Osteocyte (in vitro differentiated cells): ENCODE measurements at regions not wholly inside any gene's neighbourhood (a gene's known extent, or its start where the extent isn't known, plus 50 kb on each side); places are given as distances from the start of the nearest gene placed in this dataset.

Source experiments
- DNase-seq: peaks from one replicate; pipeline ENCODE4 v3.0.0; 2021; ENCODE audit warnings: mixed read lengths; ENCODE audit not compliant: unreplicated experiment; ENCODE audit errors: extremely low spot score
- H3K27ac Mint-ChIP-seq: one replicate; pipeline ENCODE4 v1.8.0; 2021; ENCODE audit warnings: mild to moderate bottlenecking, mixed read lengths; ENCODE audit not compliant: unreplicated experiment
- H3K27me3 Mint-ChIP-seq: one replicate; pipeline ENCODE4 v1.8.0; 2021; ENCODE audit warnings: mixed read lengths; ENCODE audit not compliant: unreplicated experiment
- H3K36me3 Mint-ChIP-seq: one replicate; pipeline ENCODE4 v1.8.0; 2021; ENCODE audit warnings: mixed read lengths; ENCODE audit not compliant: unreplicated experiment
- H3K4me1 Mint-ChIP-seq: one replicate; pipeline ENCODE4 v1.8.0; 2021; ENCODE audit warnings: mixed read lengths; ENCODE audit not compliant: unreplicated experiment
- H3K4me3 Mint-ChIP-seq: one replicate; pipeline ENCODE4 v1.8.0; 2021; ENCODE audit warnings: mild to moderate bottlenecking, moderate library complexity, mixed read lengths; ENCODE audit not compliant: unreplicated experiment
- H3K9me3 Mint-ChIP-seq: one replicate; pipeline ENCODE4 v1.8.0; 2021; ENCODE audit warnings: mixed read lengths; ENCODE audit not compliant: unreplicated experiment
- CTCF ChIP-seq: fragments of 200-600 bp; sonication (generic); IDR thresholded peaks from 2 replicates; pipeline ENCODE4 v1.5.0; 2021; ENCODE audit warnings: antibody characterized with exemption, mild to moderate bottlenecking, moderate library complexity

GRCh38 chr5:8892926-8893325, 652.9 kb downstream of the SEMA5A start:
- TF ChIP-seq CTCF: no peak

GRCh38 chr5:8894031-8894430, 651.8 kb downstream of the SEMA5A start:
- Mint-ChIP-seq H3K27me3 (no peaks in the 10 kb centered on the region), H3K9me3 (peaks cover 5% of the 10 kb centered on the region), H3K27ac (no peak overlapping the region), H3K4me1 (peaks cover 10% of the 10 kb centered on the region), H3K4me3 (no peak overlapping the region), H3K36me3 (peaks cover 4% of the 10 kb centered on the region)
- no peak for TF ChIP-seq CTCF
- DNase-seq: no peak

More at GRCh38 chr5:8892926-8893325, 652.9 kb downstream of the SEMA5A start:
- no peaks in the 10 kb centered on the region for H3K27me3 Mint-ChIP-seq
- peaks cover 5% of the 10 kb centered on the region for H3K9me3 Mint-ChIP-seq
- H3K4me1 Mint-ChIP-seq: peaks cover 10% of the 10 kb centered on the region
- H3K27ac Mint-ChIP-seq: no peak overlapping the region
- peaks cover 2% of the 10 kb centered on the region for H3K36me3 Mint-ChIP-seq
- H3K4me3 Mint-ChIP-seq: no peak overlapping the region
- no peak for DNase-seq

- Mint-ChIP-seq H3K9me3 (peaks cover 5% of the 10 kb centered on the region), H3K4me1 (peaks cover 10% of the 10 kb centered on the region), H3K27me3 (no peaks in the 10 kb centered on the region), H3K27ac (no peak overlapping the region), H3K36me3 (peaks cover 4% of the 10 kb centered on the region), H3K4me3 (no peak overlapping the region)
- no peak for TF ChIP-seq CTCF
- DNase-seq: no peak
Observed at GRCh38 chr5:8895062-8895461, 650.8 kb downstream of the SEMA5A start.

- H3K4me1 Mint-ChIP-seq: peaks cover 10% of the 10 kb centered on the region
- H3K27ac Mint-ChIP-seq: no peak overlapping the region
- no peak for TF ChIP-seq CTCF
- no peak for DNase-seq
- peaks cover 5% of the 10 kb centered on the region for H3K9me3 Mint-ChIP-seq
- no peaks in the 10 kb centered on the region for H3K27me3 Mint-ChIP-seq
- H3K4me3 Mint-ChIP-seq: no peak overlapping the region
- H3K36me3 Mint-ChIP-seq: peaks cover 4% of the 10 kb centered on the region
Observed at GRCh38 chr5:8895599-8895998, 650.3 kb downstream of the SEMA5A start.

- peaks cover 4% of the 10 kb centered on the region for H3K36me3 Mint-ChIP-seq
- TF ChIP-seq CTCF: no peak
- no peaks in the 10 kb centered on the region for H3K27me3 Mint-ChIP-seq
- no peak overlapping the region for H3K4me3 Mint-ChIP-seq
- H3K9me3 Mint-ChIP-seq: peaks cover 5% of the 10 kb centered on the region
- no peak overlapping the region for H3K27ac Mint-ChIP-seq
- peaks cover 10% of the 10 kb centered on the region for H3K4me1 Mint-ChIP-seq
- DNase-seq: no peak
Observed at GRCh38 chr5:8897316-8897715, 648.6 kb downstream of the SEMA5A start.
